Esophagus muscularis mucosa (tissue), 4 donors: ENCODE measurements at regions not wholly inside any gene's neighbourhood (a gene's known extent, or its start where the extent isn't known, plus 50 kb on each side); places are given as distances from the start of the nearest gene placed in this dataset.

Source experiments
- EP300 ChIP-seq: sonication (generic); formaldehyde crosslinking; IDR thresholded peaks from one replicate; pipeline ENCODE4 v1.6.1; 2017; ENCODE audit warnings: antibody characterized with exemption
- POLR2A ChIP-seq: fragments of 450-650 bp; IDR thresholded peaks from one replicate; pipeline ENCODE4 v1.6.1; 2017; ENCODE audit warnings: antibody characterized with exemption, moderate library complexity, mild to moderate bottlenecking, low read depth
- POLR2AphosphoS5 ChIP-seq, 2 donors: sonication (generic); formaldehyde crosslinking; IDR thresholded peaks; one replicate each; pipeline ENCODE4 v1.6.1; 2017; ENCODE audit warnings: antibody characterized with exemption in 2 of 2
- TF ChIP-seq, protein P1 (sequence below), 3 experiments: fragments of 200-600 bp in 2 of 3; fragments of 450-650 bp in 1 of 3; sonication (generic) in 2 of 3; IDR thresholded peaks; one replicate each; pipeline ENCODE4 v1.5.1; 2017 to 2019; ENCODE audit warnings: antibody characterized with exemption in 3 of 3, mild to moderate bottlenecking in 2 of 3, moderate library complexity in 1 of 3

- TF ChIP-seq POLR2AphosphoS5 (IDR thresholded peaks at IDR 0.05) (no peak), POLR2A (no peak), EP300 (no peak)
- TF ChIP-seq, protein P1, sequence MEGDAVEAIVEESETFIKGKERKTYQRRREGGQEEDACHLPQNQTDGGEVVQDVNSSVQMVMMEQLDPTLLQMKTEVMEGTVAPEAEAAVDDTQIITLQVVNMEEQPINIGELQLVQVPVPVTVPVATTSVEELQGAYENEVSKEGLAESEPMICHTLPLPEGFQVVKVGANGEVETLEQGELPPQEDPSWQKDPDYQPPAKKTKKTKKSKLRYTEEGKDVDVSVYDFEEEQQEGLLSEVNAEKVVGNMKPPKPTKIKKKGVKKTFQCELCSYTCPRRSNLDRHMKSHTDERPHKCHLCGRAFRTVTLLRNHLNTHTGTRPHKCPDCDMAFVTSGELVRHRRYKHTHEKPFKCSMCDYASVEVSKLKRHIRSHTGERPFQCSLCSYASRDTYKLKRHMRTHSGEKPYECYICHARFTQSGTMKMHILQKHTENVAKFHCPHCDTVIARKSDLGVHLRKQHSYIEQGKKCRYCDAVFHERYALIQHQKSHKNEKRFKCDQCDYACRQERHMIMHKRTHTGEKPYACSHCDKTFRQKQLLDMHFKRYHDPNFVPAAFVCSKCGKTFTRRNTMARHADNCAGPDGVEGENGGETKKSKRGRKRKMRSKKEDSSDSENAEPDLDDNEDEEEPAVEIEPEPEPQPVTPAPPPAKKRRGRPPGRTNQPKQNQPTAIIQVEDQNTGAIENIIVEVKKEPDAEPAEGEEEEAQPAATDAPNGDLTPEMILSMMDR (IDR thresholded peaks at IDR 0.05), result no peak
Measured at GRCh38 chr2:52639692-52640091, 1127.9 kb upstream of the CHAC2 start.
